ENCODE measurements at regions not wholly inside any gene's neighbourhood (a gene's known extent, or its start where the extent isn't known, plus 50 kb on each side); places are given as distances from the start of the nearest gene placed in this dataset.

- Histone ChIP-seq H3K9ac (ENCODE audit: low read depth in 2 of 2, low read length in 2 of 2) (no peak overlapping the region), H3K27ac (no peak overlapping the region), H3K9me3 (no peaks in the 10 kb centered on the region), H3K36me3 (no peaks in the 10 kb centered on the region), H3K4me1 (peaks cover 10% of the 10 kb centered on the region), H3K4me3 (no peak overlapping the region), H3K27me3 (no peaks in the 10 kb centered on the region)
- peak; percentile 55 for DNase-seq
- intact Hi-C loops (cut with DNase I) = no loop called here
- no peak for TF ChIP-seq CTCF (IDR thresholded peaks at IDR 0.05)
These were observed 81.3 kb downstream of the FOXL3 start for GRCh38 chr7:371119-371778.

- Histone ChIP-seq H3K27me3 (no peaks in the 10 kb centered on the region), H3K36me3 (no peaks in the 10 kb centered on the region), H3K27ac (no peak overlapping the region), H3K9ac (ENCODE audit: low read depth in 2 of 2, low read length in 2 of 2) (no peak overlapping the region), H3K4me3 (no peak overlapping the region), H3K4me1 (peaks cover 10% of the 10 kb centered on the region), H3K9me3 (no peaks in the 10 kb centered on the region)
- intact Hi-C loops (cut with DNase I) = no loop called here
- no peak for TF ChIP-seq CTCF (IDR thresholded peaks at IDR 0.05)
- no peak for DNase-seq
These were observed 82.0 kb downstream of the FOXL3 start for GRCh38 chr7:371779-372545.

GRCh38 chr7:372546-372931, 82.6 kb downstream of the FOXL3 start:
- Histone ChIP-seq H3K36me3 (no peaks in the 10 kb centered on the region), H3K9me3 (no peaks in the 10 kb centered on the region), H3K4me3 (no peak overlapping the region), H3K4me1 (peaks cover 10% of the 10 kb centered on the region), H3K27ac (no peak overlapping the region), H3K27me3 (no peaks in the 10 kb centered on the region), H3K9ac (ENCODE audit: low read depth in 2 of 2, low read length in 2 of 2) (peak overlapping the region; percentile 14 to 24)
- no peak for DNase-seq
- intact Hi-C loops (cut with DNase I) = no loop called here
- TF ChIP-seq CTCF (IDR thresholded peaks at IDR 0.05) = no peak

GRCh38 chr7:372932-373791, 83.2 kb downstream of the FOXL3 start:
- no peak for TF ChIP-seq CTCF (IDR thresholded peaks at IDR 0.05)
- H3K4me3 ChIP-seq = no peak overlapping the region
- peak overlapping the region in 1 of 2 donors; percentile 14 for H3K9ac ChIP-seq (ENCODE audit: low read depth in 2 of 2, low read length in 2 of 2)
- intact Hi-C loops (cut with DNase I) = no loop called here
- H3K36me3 ChIP-seq = no peaks in the 10 kb centered on the region
- DNase-seq = peak; percentile 75
- H3K4me1 ChIP-seq = peaks cover 10% of the 10 kb centered on the region
- H3K9me3 ChIP-seq = no peaks in the 10 kb centered on the region
- H3K27me3 ChIP-seq = no peaks in the 10 kb centered on the region
- H3K27ac ChIP-seq = no peak overlapping the region
